ENCODE measurements at regions not wholly inside any gene's neighbourhood (a gene's known extent, or its start where the extent isn't known, plus 50 kb on each side); places are given as distances from the start of the nearest gene placed in this dataset.

DNA sequence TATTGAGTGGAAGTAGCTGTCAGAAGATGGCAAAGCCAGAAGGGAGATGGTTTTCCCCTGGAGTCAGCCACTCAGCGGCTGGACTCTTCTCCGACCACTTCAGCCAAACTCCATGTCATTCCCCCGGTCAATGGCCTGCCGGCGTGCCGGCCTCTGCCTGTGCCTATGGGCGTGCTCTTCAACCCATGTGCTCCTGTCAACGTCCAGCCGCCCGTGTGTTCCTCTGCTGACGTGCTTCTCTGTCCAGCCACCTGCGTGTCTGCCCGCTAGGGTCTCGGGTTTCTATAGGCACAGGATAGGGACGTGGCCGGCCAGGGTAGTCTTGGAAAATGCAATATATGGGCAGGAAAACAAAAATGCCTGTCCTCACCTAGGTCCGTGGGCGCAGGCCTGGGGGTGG is 77.7 kb upstream of the RUFY1 start:
- TF ChIP-seq EZH2phosphoT487 (IDR thresholded peaks at IDR 0.05) (no peak), EZH2 (IDR thresholded peaks at IDR 0.05) (no peak)
- TF ChIP-seq, protein P1, sequence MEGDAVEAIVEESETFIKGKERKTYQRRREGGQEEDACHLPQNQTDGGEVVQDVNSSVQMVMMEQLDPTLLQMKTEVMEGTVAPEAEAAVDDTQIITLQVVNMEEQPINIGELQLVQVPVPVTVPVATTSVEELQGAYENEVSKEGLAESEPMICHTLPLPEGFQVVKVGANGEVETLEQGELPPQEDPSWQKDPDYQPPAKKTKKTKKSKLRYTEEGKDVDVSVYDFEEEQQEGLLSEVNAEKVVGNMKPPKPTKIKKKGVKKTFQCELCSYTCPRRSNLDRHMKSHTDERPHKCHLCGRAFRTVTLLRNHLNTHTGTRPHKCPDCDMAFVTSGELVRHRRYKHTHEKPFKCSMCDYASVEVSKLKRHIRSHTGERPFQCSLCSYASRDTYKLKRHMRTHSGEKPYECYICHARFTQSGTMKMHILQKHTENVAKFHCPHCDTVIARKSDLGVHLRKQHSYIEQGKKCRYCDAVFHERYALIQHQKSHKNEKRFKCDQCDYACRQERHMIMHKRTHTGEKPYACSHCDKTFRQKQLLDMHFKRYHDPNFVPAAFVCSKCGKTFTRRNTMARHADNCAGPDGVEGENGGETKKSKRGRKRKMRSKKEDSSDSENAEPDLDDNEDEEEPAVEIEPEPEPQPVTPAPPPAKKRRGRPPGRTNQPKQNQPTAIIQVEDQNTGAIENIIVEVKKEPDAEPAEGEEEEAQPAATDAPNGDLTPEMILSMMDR (IDR thresholded peaks at IDR 0.05) = no peak
- no peaks in the 10 kb centered on the region for H3K27me3 ChIP-seq
- H4K20me1 ChIP-seq (ENCODE audit: low read depth) = no peaks in the 10 kb centered on the region
- H3K27me3 Mint-ChIP-seq (ENCODE audit: insufficient read depth, low read depth) = peaks cover 4% of the 10 kb centered on the region
- no peak overlapping the region for H3K9ac ChIP-seq
- peaks cover 15% of the 10 kb centered on the region for H3K4me1 Mint-ChIP-seq
- no peak for DNase-seq (ENCODE audit: low spot score)
- no peaks in the 10 kb centered on the region for H3K79me2 ChIP-seq (ENCODE audit: low read depth)
- no peak overlapping the region for H3K27ac ChIP-seq
- no peak overlapping the region for H3K27ac Mint-ChIP-seq
- H3K4me3 Mint-ChIP-seq = no peak overlapping the region
- H3K4me1 ChIP-seq = peaks cover 7% of the 10 kb centered on the region
- H2AFZ ChIP-seq (replicated peaks) = no peak overlapping the region
- H3K36me3 ChIP-seq = no peaks in the 10 kb centered on the region
- no peaks in the 10 kb centered on the region for H3K9me3 Mint-ChIP-seq
- no peaks in the 10 kb centered on the region for H3F3A ChIP-seq (ENCODE audit: low read depth)
- no peaks in the 10 kb centered on the region for H3K9me3 ChIP-seq (ENCODE audit: low read depth)
- no peaks in the 10 kb centered on the region for H3K36me3 Mint-ChIP-seq
- no peak overlapping the region for H3K4me3 ChIP-seq
- no peak overlapping the region for H3K4me2 ChIP-seq

DNA sequence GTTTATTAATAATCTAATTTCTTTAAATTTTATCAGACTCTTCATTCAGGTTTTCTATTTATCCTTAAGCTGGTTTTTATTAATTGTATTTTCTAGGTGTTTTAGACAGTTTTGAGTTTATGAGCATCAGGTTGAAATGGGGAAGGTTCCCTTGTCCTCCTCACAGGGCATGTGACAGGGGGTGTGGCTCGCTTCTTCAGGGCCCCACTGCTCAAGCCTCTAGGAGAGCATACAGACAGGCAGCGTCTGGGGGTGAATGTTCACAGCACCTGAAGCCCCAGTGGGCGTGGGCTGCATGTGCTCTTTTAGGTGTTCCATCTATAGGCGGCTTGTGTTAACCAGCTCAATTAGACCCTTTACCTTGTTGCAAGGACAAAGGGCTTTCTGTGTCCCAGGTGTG is 78.2 kb upstream of the RUFY1 start:
- H3K27ac Mint-ChIP-seq = no peak overlapping the region
- Histone ChIP-seq H2AFZ (replicated peaks) (no peak overlapping the region), H3K9me3 (ENCODE audit: low read depth) (no peaks in the 10 kb centered on the region), H3K9ac (no peak overlapping the region), H3F3A (ENCODE audit: low read depth) (no peaks in the 10 kb centered on the region), H3K27me3 (no peaks in the 10 kb centered on the region), H4K20me1 (ENCODE audit: low read depth) (no peaks in the 10 kb centered on the region), H3K79me2 (ENCODE audit: low read depth) (no peaks in the 10 kb centered on the region), H3K27ac (no peak overlapping the region), H3K4me2 (no peak overlapping the region), H3K36me3 (no peaks in the 10 kb centered on the region), H3K4me3 (no peak overlapping the region), H3K4me1 (peaks cover 7% of the 10 kb centered on the region)
- H3K27me3 Mint-ChIP-seq (ENCODE audit: insufficient read depth, low read depth) = peaks cover 4% of the 10 kb centered on the region
- DNase-seq (ENCODE audit: low spot score) = no peak
- TF ChIP-seq, protein P1 (IDR thresholded peaks at IDR 0.05) = no peak
- no peak for TF ChIP-seq EZH2phosphoT487 (IDR thresholded peaks at IDR 0.05)
- no peak for TF ChIP-seq EZH2 (IDR thresholded peaks at IDR 0.05)
- H3K4me3 Mint-ChIP-seq = no peak overlapping the region
- peaks cover 2% of the 10 kb centered on the region for H3K9me3 Mint-ChIP-seq
- no peaks in the 10 kb centered on the region for H3K36me3 Mint-ChIP-seq
- peaks cover 15% of the 10 kb centered on the region for H3K4me1 Mint-ChIP-seq

DNA sequence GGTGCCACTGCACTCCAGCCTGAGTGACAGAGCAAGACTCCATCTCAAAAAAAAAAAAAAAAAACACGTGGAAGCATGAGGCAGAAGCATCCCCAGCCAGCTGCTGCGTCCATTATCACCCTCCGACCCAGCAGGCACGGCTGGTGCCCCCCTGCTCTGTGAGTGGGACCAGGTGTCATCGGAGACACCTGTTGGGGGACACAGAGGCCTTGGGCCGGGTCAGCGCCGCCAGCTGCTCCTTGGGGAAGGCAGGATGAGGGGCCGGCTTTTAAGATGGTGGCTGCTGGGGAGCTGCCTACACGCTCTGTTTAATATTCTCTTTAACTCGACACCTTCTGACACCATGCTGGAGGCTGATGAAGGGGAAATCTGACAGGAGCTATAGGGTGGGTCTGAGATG is 80.2 kb upstream of the RUFY1 start:
- H3K4me2 ChIP-seq = no peak overlapping the region
- H3K9ac ChIP-seq = no peak overlapping the region
- no peak overlapping the region for H3K4me3 ChIP-seq
- no peaks in the 10 kb centered on the region for H4K20me1 ChIP-seq (ENCODE audit: low read depth)
- no peak overlapping the region for H3K4me3 Mint-ChIP-seq
- H3K4me1 Mint-ChIP-seq = peaks cover 5% of the 10 kb centered on the region
- no peak overlapping the region for H3K27ac ChIP-seq
- H3K27me3 ChIP-seq = no peaks in the 10 kb centered on the region
- no peak overlapping the region for H3K27ac Mint-ChIP-seq
- H3K36me3 Mint-ChIP-seq = no peaks in the 10 kb centered on the region
- H3K36me3 ChIP-seq = no peaks in the 10 kb centered on the region
- H3K79me2 ChIP-seq (ENCODE audit: low read depth) = no peaks in the 10 kb centered on the region
- TF ChIP-seq, protein P1 (IDR thresholded peaks at IDR 0.05) = no peak
- TF ChIP-seq EZH2phosphoT487 (IDR thresholded peaks at IDR 0.05) = no peak
- DNase-seq (ENCODE audit: low spot score) = no peak
- no peaks in the 10 kb centered on the region for H3K9me3 ChIP-seq (ENCODE audit: low read depth)
- H3K9me3 Mint-ChIP-seq = peaks cover 3% of the 10 kb centered on the region
- peaks cover 4% of the 10 kb centered on the region for H3K27me3 Mint-ChIP-seq (ENCODE audit: insufficient read depth, low read depth)
- peaks cover 3% of the 10 kb centered on the region for H3K4me1 ChIP-seq
- H2AFZ ChIP-seq (replicated peaks) = no peak overlapping the region
- no peaks in the 10 kb centered on the region for H3F3A ChIP-seq (ENCODE audit: low read depth)

DNA sequence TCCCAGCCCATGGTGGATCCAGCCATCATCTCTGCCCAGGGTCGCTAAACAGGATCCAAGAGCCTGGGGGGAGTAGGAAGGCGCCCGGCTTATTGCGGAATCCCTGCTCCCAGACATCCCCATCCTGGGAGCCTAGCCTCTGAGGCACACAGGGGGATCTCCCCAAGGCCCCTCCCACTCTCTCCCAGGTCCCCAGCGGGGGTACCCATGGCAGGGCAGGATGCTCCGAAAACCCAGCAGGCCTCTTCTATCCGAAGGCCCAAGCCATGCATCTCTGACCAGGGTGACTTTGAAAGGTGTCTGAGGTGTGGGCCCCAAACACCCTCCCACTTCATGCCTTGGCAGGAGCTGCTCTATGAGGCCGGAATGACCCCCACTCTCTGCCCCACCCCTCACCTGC is 81.7 kb upstream of the RUFY1 start:
- DNase-seq (ENCODE audit: low spot score) = no peak
- H3K27me3 ChIP-seq = no peaks in the 10 kb centered on the region
- no peaks in the 10 kb centered on the region for H3K9me3 ChIP-seq (ENCODE audit: low read depth)
- H3K4me1 ChIP-seq = no peaks in the 10 kb centered on the region
- no peaks in the 10 kb centered on the region for H3K4me1 Mint-ChIP-seq
- no peaks in the 10 kb centered on the region for H3K79me2 ChIP-seq (ENCODE audit: low read depth)
- no peaks in the 10 kb centered on the region for H4K20me1 ChIP-seq (ENCODE audit: low read depth)
- no peak overlapping the region for H3K4me3 ChIP-seq
- no peak overlapping the region for H3K4me3 Mint-ChIP-seq
- no peak overlapping the region for H3K4me2 ChIP-seq
- H3F3A ChIP-seq (ENCODE audit: low read depth) = no peaks in the 10 kb centered on the region
- no peak overlapping the region for H2AFZ ChIP-seq (replicated peaks)
- H3K9ac ChIP-seq = no peak overlapping the region
- peaks cover 5% of the 10 kb centered on the region for H3K9me3 Mint-ChIP-seq
- H3K27ac Mint-ChIP-seq = no peak overlapping the region
- H3K27ac ChIP-seq = no peak overlapping the region
- TF ChIP-seq EZH2 (IDR thresholded peaks at IDR 0.05) (no peak), EZH2phosphoT487 (IDR thresholded peaks at IDR 0.05) (no peak)
- TF ChIP-seq, protein P1 (IDR thresholded peaks at IDR 0.05) = no peak
- H3K36me3 Mint-ChIP-seq = no peaks in the 10 kb centered on the region
- H3K36me3 ChIP-seq = no peaks in the 10 kb centered on the region
- H3K27me3 Mint-ChIP-seq (ENCODE audit: insufficient read depth, low read depth) = peaks cover 2% of the 10 kb centered on the region

Data from neural progenitor cell (in vitro differentiated cells).